ENCODE measurements at regions not wholly inside any gene's neighbourhood (a gene's known extent, or its start where the extent isn't known, plus 50 kb on each side); places are given as distances from the start of the nearest gene placed in this dataset.

- no peaks in the 10 kb centered on the region for H3K27me3 ChIP-seq (ENCODE audit: control insufficient read depth, insufficient read depth, low read length)
- no peaks in the 10 kb centered on the region for H3K4me1 ChIP-seq (ENCODE audit: control insufficient read depth, insufficient read depth, low read length)
- no peak for TF ChIP-seq REST (IDR thresholded peaks at IDR 0.05; ENCODE audit: insufficient read depth in 1 of 2, low read depth in 2 of 2, low read length in 1 of 2)
- TF ChIP-seq TCF7L2 (IDR thresholded peaks at IDR 0.05; ENCODE audit: low read depth, low read length): no peak
- TF ChIP-seq SIN3A (IDR thresholded peaks at IDR 0.05; ENCODE audit: borderline replicate concordance, insufficient read depth, low read depth, low read length): no peak
- TF ChIP-seq POLR2AphosphoS5 (IDR thresholded peaks at IDR 0.05; ENCODE audit: low read depth, low read length): no peak
- TF ChIP-seq CTCF (IDR thresholded peaks at IDR 0.05): no peak
- intact Hi-C loops (cut with micrococcal nuclease; ENCODE audit: unreplicated experiment): no loop called here
- CTCF ChIA-PET: no interaction called here
- ATAC-seq: no peak
- no peak overlapping the region for H3K27ac ChIP-seq (ENCODE audit: low read length)
- no peak overlapping the region for H3K4me3 ChIP-seq (ENCODE audit: low read depth in 2 of 2, low read length in 2 of 2)
- no peaks in the 10 kb centered on the region for H3K9me3 ChIP-seq (ENCODE audit: control insufficient read depth, insufficient read depth, low read depth, low read length)
- in situ Hi-C loops (cut with HindIII; ENCODE audit: low pct_unique_long_range_greater_than_20kb, low sequenced_read_pairs): no loop called here
- POLR2A ChIA-PET: no interaction called here
- no peak for DNase-seq (ENCODE audit: low read depth, low spot score)
- BruUV-seq (replicated peaks): no TSS peak
- H3K36me3 ChIP-seq (ENCODE audit: control insufficient read depth, insufficient read depth, low read length): no peaks in the 10 kb centered on the region
Measured at GRCh38 chr1:25031601-25031965, 101.5 kb upstream of the RUNX3 start.

- ChIA-PET CTCF (no interaction called here), POLR2A (no interaction called here)
- intact Hi-C loops (cut with micrococcal nuclease; ENCODE audit: unreplicated experiment) (no loop called here), in situ Hi-C loops (cut with HindIII; ENCODE audit: low pct_unique_long_range_greater_than_20kb, low sequenced_read_pairs) (no loop called here)
- no TSS peak for BruUV-seq (replicated peaks)
- DNase-seq (ENCODE audit: low read depth, low spot score) (no peak), ATAC-seq (no peak)
- Histone ChIP-seq H3K27ac (ENCODE audit: low read length) (no peak overlapping the region), H3K4me3 (ENCODE audit: low read depth in 2 of 2, low read length in 2 of 2) (no peak overlapping the region), H3K9me3 (ENCODE audit: control insufficient read depth, insufficient read depth, low read depth, low read length) (no peaks in the 10 kb centered on the region), H3K4me1 (ENCODE audit: control insufficient read depth, insufficient read depth, low read length) (no peaks in the 10 kb centered on the region), H3K27me3 (ENCODE audit: control insufficient read depth, insufficient read depth, low read length) (no peaks in the 10 kb centered on the region), H3K36me3 (ENCODE audit: control insufficient read depth, insufficient read depth, low read length) (no peaks in the 10 kb centered on the region)
- no peak for TF ChIP-seq REST (IDR thresholded peaks at IDR 0.05; ENCODE audit: insufficient read depth in 1 of 2, low read depth in 2 of 2, low read length in 1 of 2)
- no peak for TF ChIP-seq CTCF (IDR thresholded peaks at IDR 0.05)
Measured at GRCh38 chr1:25030674-25031589, 100.9 kb upstream of the RUNX3 start.
